ENCODE measurements at regions not wholly inside any gene's neighbourhood (a gene's known extent, or its start where the extent isn't known, plus 50 kb on each side); places are given as distances from the start of the nearest gene placed in this dataset.

- no peaks in the 10 kb centered on the region for H3K9me1 ChIP-seq (ENCODE audit: insufficient read depth, low read length)
- H3K23ac ChIP-seq (ENCODE audit: low read depth, low read length) = no peak overlapping the region
- no peak overlapping the region for H4K91ac ChIP-seq (ENCODE audit: insufficient read depth, low read depth, low read length)
- no peak overlapping the region for H3K4me2 ChIP-seq (ENCODE audit: low read depth, low read length)
- H3K4me3 ChIP-seq (ENCODE audit: insufficient read depth, low read depth, low read length) = no peak overlapping the region
- no peak for DNase-seq
- no peak overlapping the region for H4K5ac ChIP-seq (ENCODE audit: low read depth, low read length)
- H3K27me3 ChIP-seq (ENCODE audit: control insufficient read depth, insufficient read depth, low read length) = no peaks in the 10 kb centered on the region
- dilution Hi-C loops (cut with HindIII; ENCODE audit: low sequenced_read_pairs, unreplicated experiment) = no loop called here
- no peak overlapping the region for H2AK9ac ChIP-seq (replicated peaks; ENCODE audit: low read depth, low read length, poor library complexity)
- 40% methylated on average over 1 of the region's 2 CpGs; no CpG with 5 or more reads in 1 of the 2 experiments for WGBS, 2 experiments (ENCODE audit: extremely low coverage in 2 of 2, insufficient read length in 1 of 2)
- H3K4ac ChIP-seq (ENCODE audit: low read depth, low read length) = no peak overlapping the region
- H3K56ac ChIP-seq (ENCODE audit: extremely low read depth, insufficient read depth, low read length) = no peak overlapping the region
- no peak overlapping the region for H2BK5ac ChIP-seq (ENCODE audit: low read depth, low read length, poor library complexity, severe bottlenecking)
- intact Hi-C loops (cut with micrococcal nuclease) = no loop called here
- H3K27ac ChIP-seq (ENCODE audit: insufficient read depth, low read length) = no peak overlapping the region
- H3K18ac ChIP-seq (ENCODE audit: low read depth, low read length) = no peak overlapping the region
- ATAC-seq (ENCODE audit: low read depth) = no peak
- ChIA-PET CTCF (interaction anchor here (0.6 kb wide), 1 partner anchor 1091 kb away, joined by 3 read pairs; no protein-coding TSS in a partner anchor), POLR2A (ENCODE audit: unreplicated experiment) (no interaction called here)
- H3K14ac ChIP-seq (replicated peaks; ENCODE audit: low read depth, low read length) = no peak overlapping the region
- H2BK120ac ChIP-seq (ENCODE audit: low read depth, low read length) = no peak overlapping the region
- H2BK20ac ChIP-seq (ENCODE audit: low read depth, low read length) = no peak overlapping the region
- H2AFZ ChIP-seq (replicated peaks; ENCODE audit: low read length, poor library complexity) = no peak overlapping the region
- H2BK15ac ChIP-seq (ENCODE audit: low read depth, low read length) = no peak overlapping the region
- H3K36me3 ChIP-seq (ENCODE audit: control insufficient read depth, insufficient read depth, low read length) = no peaks in the 10 kb centered on the region
- no peak overlapping the region for H3K9ac ChIP-seq (ENCODE audit: low read depth, low read length)
- H3K4me1 ChIP-seq (ENCODE audit: control insufficient read depth, insufficient read depth, low read length) = no peaks in the 10 kb centered on the region
- H3K9me3 ChIP-seq (ENCODE audit: control insufficient read depth, insufficient read depth, low read length) = 0 out of 2 replicates have a peak, but pooled peaks cover 2% of the 10 kb centered on the region
- no peak overlapping the region for H2AK5ac ChIP-seq (ENCODE audit: low read depth, low read length)
- H3K79me1 ChIP-seq (ENCODE audit: low read depth in 1 of 2, low read length in 2 of 2) = no peaks in the 10 kb centered on the region
- TF ChIP-seq ELK1 (IDR thresholded peaks at IDR 0.05; ENCODE audit: borderline replicate concordance, low read depth, low read length) (no peak), FOS (IDR thresholded peaks at IDR 0.05; ENCODE audit: low read depth, low read length) (no peak), CTCF (conservative IDR thresholded peaks at IDR 0.05; ENCODE audit: low read depth, low read length) (no peak), RFX5 (IDR thresholded peaks at IDR 0.05; ENCODE audit: low read depth, low read length) (no peak), RCOR1 (IDR thresholded peaks at IDR 0.05; ENCODE audit: insufficient replicate concordance, low read length) (no peak), USF2 (IDR thresholded peaks at IDR 0.05; ENCODE audit: low read depth, low read length) (no peak), CHD1 (IDR thresholded peaks at IDR 0.05; ENCODE audit: low read depth, low read length) (no peak), NFE2L2 (IDR thresholded peaks at IDR 0.05; ENCODE audit: low read depth, low read length) (no peak), MAFK (IDR thresholded peaks at IDR 0.05; ENCODE audit: low read depth, low read length) (no peak), MXI1 (IDR thresholded peaks at IDR 0.05; ENCODE audit: borderline replicate concordance, low read depth, low read length) (no peak), POLR2A (IDR thresholded peaks at IDR 0.05; ENCODE audit: low read depth, low read length) (no peak), RAD21 (IDR thresholded peaks at IDR 0.05; ENCODE audit: low read length) (no peak), BHLHE40 (IDR thresholded peaks at IDR 0.05; ENCODE audit: low read depth, low read length) (no peak), SMC3 (IDR thresholded peaks at IDR 0.05; ENCODE audit: low read depth, low read length) (no peak), MAZ (IDR thresholded peaks at IDR 0.05; ENCODE audit: borderline replicate concordance, low read depth, low read length) (no peak)
- no TSS peak for BruUV-seq (replicated peaks)
- no peaks in the 10 kb centered on the region for H4K20me1 ChIP-seq (ENCODE audit: insufficient read depth, low read length)
- in situ Hi-C loops (cut with MboI; ENCODE audit: low sequenced_read_pairs) = no loop called here
- H4K8ac ChIP-seq (ENCODE audit: low read depth in 2 of 2, low read length in 2 of 2) = no peak overlapping the region
Measured at GRCh38 chr5:136661026-136661425, 295.7 kb upstream of the TRPC7 start.

Measured in IMR-90 (cell line).